ENCODE measurements at regions not wholly inside any gene's neighbourhood (a gene's known extent, or its start where the extent isn't known, plus 50 kb on each side); places are given as distances from the start of the nearest gene placed in this dataset.

- TF ChIP-seq REST (IDR thresholded peaks at IDR 0.05; ENCODE audit: insufficient read depth in 1 of 2, low read depth in 2 of 2, low read length in 2 of 2) (peak in 1 of 2 experiments; percentile 28; a peak in 1 of 4 replicates), SIN3A (IDR thresholded peaks at IDR 0.05; ENCODE audit: borderline replicate concordance, insufficient read depth, low read length) (no peak)
These were observed 72.9 kb downstream of the ZNF622 start for GRCh38 chr5:16392718-16393117.

DNA sequence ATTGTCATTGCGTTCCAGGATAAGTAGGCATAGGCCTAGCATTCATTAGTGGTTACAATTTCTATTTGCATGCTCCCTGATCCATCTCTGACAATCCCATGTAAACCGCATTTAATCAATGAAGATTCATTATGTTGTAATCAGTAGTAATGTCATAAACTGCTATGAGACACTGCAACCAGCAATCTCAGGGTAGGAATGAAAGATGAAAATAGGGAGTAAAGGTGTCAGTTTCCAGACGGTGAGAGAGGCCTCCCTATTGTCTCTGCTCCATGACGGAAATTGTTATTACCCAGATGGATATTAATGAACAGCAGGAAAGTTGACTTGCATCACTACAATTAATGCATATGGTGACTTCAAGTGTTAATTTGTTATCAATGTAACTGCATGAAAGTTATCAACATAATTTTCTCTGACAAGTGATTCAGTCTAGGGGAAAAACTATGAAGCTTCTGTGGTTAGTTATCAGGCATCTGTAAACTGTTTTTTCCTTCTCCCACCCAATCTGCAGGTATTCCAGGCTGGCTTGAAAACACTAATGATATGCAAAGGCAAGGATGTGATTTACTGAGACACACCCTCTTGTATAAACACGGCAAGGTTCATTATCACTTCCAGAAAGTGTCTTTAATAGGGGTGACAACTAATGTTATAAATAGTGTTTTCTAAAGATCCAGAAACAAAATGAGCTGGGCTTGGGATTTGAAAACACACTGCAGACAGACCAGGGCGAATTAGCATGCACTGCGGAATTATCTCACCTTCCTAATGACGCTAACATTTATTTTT, 73.5 kb downstream of the ZNF622 start:
- TF ChIP-seq FOXP2 (optimal IDR thresholded peaks at IDR 0.05; ENCODE audit: borderline replicate concordance, extremely low read depth, extremely low read length, insufficient read depth) (no peak), REST (IDR thresholded peaks at IDR 0.05; ENCODE audit: insufficient read depth in 1 of 2, low read depth in 2 of 2, low read length in 2 of 2) (no peak), POLR2AphosphoS5 (IDR thresholded peaks at IDR 0.05; ENCODE audit: low read depth, low read length) (no peak), SIN3A (IDR thresholded peaks at IDR 0.05; ENCODE audit: borderline replicate concordance, insufficient read depth, low read length) (no peak), TAF1 (IDR thresholded peaks at IDR 0.05; ENCODE audit: borderline replicate concordance, insufficient read depth, low read length) (no peak)

DNA sequence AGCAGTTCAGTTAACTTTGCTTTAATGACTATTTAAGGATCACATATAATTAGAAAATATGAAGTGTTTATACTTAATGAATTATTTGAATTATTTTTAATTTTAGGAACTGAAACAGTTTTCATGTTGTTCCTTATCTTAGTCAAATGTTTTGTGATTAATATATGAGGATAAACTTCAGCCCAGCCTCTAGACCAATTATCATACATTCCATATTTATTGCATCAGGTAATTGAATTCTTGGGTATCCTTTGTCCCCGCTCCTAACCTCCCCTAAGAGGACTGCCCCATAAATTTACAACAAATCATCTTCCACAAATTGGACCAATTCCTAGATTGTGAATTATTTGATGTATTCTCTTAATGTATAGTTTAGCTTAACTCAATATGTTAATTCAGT, 74.8 kb downstream of the ZNF622 start:
- TF ChIP-seq SIN3A (IDR thresholded peaks at IDR 0.05; ENCODE audit: borderline replicate concordance, insufficient read depth, low read length) (no peak), TAF1 (IDR thresholded peaks at IDR 0.05; ENCODE audit: borderline replicate concordance, insufficient read depth, low read length) (no peak), POLR2AphosphoS5 (IDR thresholded peaks at IDR 0.05; ENCODE audit: low read depth, low read length) (no peak), FOXP2 (optimal IDR thresholded peaks at IDR 0.05; ENCODE audit: borderline replicate concordance, extremely low read depth, extremely low read length, insufficient read depth) (no peak), REST (IDR thresholded peaks at IDR 0.05; ENCODE audit: insufficient read depth in 1 of 2, low read depth in 2 of 2, low read length in 2 of 2) (no peak)

DNA sequence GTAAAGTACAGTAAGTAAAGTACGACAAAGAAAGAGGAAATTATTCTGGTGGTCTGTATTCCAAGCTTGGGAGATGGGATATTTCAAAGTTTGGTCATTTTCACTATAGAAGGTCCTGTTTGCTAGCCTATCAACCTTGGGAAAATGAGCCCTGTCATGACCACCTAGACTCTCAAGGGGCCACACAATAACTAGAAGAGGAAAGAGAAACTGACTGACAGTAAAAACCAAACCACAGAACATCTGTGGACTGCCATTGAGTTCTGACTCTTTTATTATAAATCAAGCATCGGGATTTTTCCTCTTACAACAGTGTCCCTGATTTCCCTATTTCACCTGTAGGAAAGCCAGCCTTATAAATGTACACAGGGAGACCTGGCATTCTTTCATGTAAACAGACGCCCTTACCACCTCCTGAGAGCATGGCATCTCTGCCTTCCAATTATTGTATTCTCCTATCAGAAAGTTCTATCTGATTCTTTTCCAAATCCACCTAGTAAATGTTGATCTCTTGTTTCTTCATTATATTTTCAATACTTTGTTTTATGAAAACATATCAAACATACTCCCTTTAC, 80.0 kb downstream of the ZNF622 start:
- TF ChIP-seq SIN3A (IDR thresholded peaks at IDR 0.05; ENCODE audit: borderline replicate concordance, insufficient read depth, low read length), result no peak
- no peak for TF ChIP-seq TAF1 (IDR thresholded peaks at IDR 0.05; ENCODE audit: borderline replicate concordance, insufficient read depth, low read length)
- no peak for TF ChIP-seq POLR2AphosphoS5 (IDR thresholded peaks at IDR 0.05; ENCODE audit: low read depth, low read length)
- no peak for TF ChIP-seq FOXP2 (optimal IDR thresholded peaks at IDR 0.05; ENCODE audit: borderline replicate concordance, extremely low read depth, extremely low read length, insufficient read depth)
- no peak for TF ChIP-seq REST (IDR thresholded peaks at IDR 0.05; ENCODE audit: insufficient read depth in 1 of 2, low read depth in 2 of 2, low read length in 2 of 2)
